Lower leg skin (tissue), 4 donors: ENCODE measurements at regions not wholly inside any gene's neighbourhood (a gene's known extent, or its start where the extent isn't known, plus 50 kb on each side); places are given as distances from the start of the nearest gene placed in this dataset.

ENCODE experiments used
- DNase-seq, 2 donors: peaks; one replicate each; pipeline ENCODE4 v3.0.0-alpha.2; 2019; ENCODE audit warnings: low spot score in 2 of 2
- H3K4me3 ChIP-seq: fragments of 200-600 bp; sonication (generic); 2 replicates; pipeline ENCODE4 v1.5.1; 2017; ENCODE audit warnings: mild to moderate bottlenecking, low read depth; ENCODE audit not compliant: poor library complexity, severe bottlenecking
- POLR2A ChIP-seq, 2 donors: fragments of 450-650 bp; IDR thresholded peaks; one replicate each; pipeline ENCODE4 v1.6.1; 2016 to 2017; ENCODE audit warnings: antibody characterized with exemption in 2 of 2, mild to moderate bottlenecking in 1 of 2, moderate library complexity in 1 of 2
- WGBS, 2 donors: methylation state at CpG; one replicate each; pipeline ENCODE4 v1.1.5; 2018; 5-methylcytosine and 5-hydroxymethylcytosine counted together
- intact Hi-C: fragments of 100-400 bp; cut with DNase I; formaldehyde crosslinking; loops from one replicate; pipeline ENCODE4 v1.15.0; 2023; ENCODE audit warnings: low total_unique reads
- TF ChIP-seq, protein P1 (sequence below), 3 donors: fragments of 450-650 bp; IDR thresholded peaks; one replicate each; pipeline ENCODE4 v1.5.1; 2016; ENCODE audit warnings: antibody characterized with exemption in 3 of 3, mild to moderate bottlenecking in 3 of 3, moderate library complexity in 2 of 3

DNA sequence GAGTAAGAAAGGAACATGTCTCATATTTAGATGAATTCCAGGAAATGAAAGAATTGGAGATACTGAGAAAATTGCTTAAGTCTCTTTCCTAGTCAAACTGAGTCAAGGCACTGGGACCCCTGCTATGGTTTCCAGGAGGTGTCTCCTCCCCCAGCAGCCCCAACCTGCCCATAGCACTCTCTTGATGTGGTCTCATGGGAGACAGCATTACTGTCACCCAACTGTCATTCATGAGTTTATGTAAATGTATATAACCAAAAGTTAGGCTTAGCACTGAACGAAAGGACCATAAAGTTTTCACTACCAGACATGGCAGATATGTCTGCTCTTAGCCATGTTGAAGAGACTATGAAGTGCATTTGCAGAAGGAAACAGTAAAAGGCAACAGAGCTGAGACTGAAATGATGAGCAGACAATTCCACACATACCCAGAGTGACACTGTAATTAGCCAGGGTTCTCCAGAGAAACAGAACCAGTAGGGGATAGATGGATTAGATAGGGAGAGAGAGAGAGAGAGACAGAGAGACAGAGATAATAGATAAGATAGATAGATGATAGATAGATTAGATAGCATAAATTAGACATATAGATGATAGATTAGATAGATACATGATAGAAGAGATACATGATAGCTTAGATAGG lies 328.1 kb downstream of the BRD1 start:
- intact Hi-C loops, result no loop called here
- 83 to 89% methylated on average over 1 of the region's 1 CpG for WGBS, 2 donors
- no peak overlapping the region for H3K4me3 ChIP-seq
- no peak for TF ChIP-seq POLR2A (IDR thresholded peaks at IDR 0.05)
- TF ChIP-seq, protein P1, sequence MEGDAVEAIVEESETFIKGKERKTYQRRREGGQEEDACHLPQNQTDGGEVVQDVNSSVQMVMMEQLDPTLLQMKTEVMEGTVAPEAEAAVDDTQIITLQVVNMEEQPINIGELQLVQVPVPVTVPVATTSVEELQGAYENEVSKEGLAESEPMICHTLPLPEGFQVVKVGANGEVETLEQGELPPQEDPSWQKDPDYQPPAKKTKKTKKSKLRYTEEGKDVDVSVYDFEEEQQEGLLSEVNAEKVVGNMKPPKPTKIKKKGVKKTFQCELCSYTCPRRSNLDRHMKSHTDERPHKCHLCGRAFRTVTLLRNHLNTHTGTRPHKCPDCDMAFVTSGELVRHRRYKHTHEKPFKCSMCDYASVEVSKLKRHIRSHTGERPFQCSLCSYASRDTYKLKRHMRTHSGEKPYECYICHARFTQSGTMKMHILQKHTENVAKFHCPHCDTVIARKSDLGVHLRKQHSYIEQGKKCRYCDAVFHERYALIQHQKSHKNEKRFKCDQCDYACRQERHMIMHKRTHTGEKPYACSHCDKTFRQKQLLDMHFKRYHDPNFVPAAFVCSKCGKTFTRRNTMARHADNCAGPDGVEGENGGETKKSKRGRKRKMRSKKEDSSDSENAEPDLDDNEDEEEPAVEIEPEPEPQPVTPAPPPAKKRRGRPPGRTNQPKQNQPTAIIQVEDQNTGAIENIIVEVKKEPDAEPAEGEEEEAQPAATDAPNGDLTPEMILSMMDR (IDR thresholded peaks at IDR 0.05), result no peak
- peak in 1 of 2 donors; percentile 43 for DNase-seq

DNA sequence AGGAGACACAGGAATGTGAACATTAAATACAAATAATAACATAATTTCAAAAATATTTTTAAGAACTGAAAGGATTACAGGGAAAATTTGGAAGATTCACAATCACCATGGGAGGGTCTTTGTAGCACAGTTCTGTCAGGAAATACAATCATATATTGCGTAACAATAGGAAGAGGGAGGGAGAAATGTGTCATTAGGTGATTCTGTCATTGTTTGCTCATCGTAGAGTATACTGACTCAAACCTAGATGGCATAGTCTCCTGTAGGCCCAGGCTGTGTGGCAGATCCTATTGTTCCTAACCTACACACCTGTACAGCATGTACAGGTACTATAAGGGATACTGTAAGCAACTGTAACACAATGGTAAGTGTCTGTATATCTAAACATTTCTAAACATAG lies 330.4 kb downstream of the BRD1 start:
- no peak for DNase-seq
- TF ChIP-seq, protein P1 (IDR thresholded peaks at IDR 0.05), result no peak
- no peak for TF ChIP-seq POLR2A (IDR thresholded peaks at IDR 0.05)
- 79 to 83% methylated on average over 2 of the region's 2 CpGs for WGBS, 2 donors
- H3K4me3 ChIP-seq, result no peak overlapping the region
- intact Hi-C loops, result no loop called here

- TF ChIP-seq POLR2A (IDR thresholded peaks at IDR 0.05), result no peak
- TF ChIP-seq, protein P1 (IDR thresholded peaks at IDR 0.05), result no peak
- no peak for DNase-seq
- intact Hi-C loops, result no loop called here
- no peak overlapping the region for H3K4me3 ChIP-seq
- WGBS, 2 donors, result 90 to 94% methylated on average over 12 of the region's 12 CpGs
Measured at GRCh38 chr22:49494555-49494954, 333.1 kb downstream of the BRD1 start.

DNA sequence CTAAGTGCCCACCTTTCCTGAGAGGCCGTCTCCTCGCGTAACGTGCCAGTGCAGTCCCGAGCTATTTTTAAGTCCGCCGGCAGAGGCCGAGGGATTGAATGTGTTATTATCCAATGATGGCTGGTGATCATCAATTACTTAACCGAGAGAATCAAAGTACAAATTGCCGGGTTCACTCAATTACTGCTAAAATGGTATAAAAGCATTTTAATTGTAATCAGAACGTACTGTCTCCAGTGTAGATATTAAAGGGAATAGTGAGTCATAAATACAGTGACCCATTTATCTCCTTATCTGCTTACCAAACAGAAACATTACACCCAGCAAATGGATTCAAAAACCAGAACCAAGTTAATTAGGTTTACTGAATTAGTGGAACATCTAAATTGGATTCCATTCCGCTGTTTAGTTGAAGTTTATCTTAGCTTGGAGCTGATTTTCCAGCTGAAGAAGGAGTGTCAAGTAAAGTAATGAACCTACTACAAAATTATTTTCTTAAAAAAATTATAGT lies 334.9 kb downstream of the BRD1 start:
- H3K4me3 ChIP-seq, result no peak overlapping the region
- no peak for TF ChIP-seq POLR2A (IDR thresholded peaks at IDR 0.05)
- TF ChIP-seq, protein P1 (IDR thresholded peaks at IDR 0.05), result no peak
- DNase-seq, result no peak
- intact Hi-C loops, result no loop called here
- WGBS, 2 donors, result 88 to 91% methylated on average over 12 of the region's 12 CpGs

- intact Hi-C loops, result no loop called here
Measured at GRCh38 chr22:49492308-49492707, 335.4 kb downstream of the BRD1 start.

More at GRCh38 chr22:49492308-49492707, 335.4 kb downstream of the BRD1 start:
- no peak for TF ChIP-seq POLR2A (IDR thresholded peaks at IDR 0.05)
- TF ChIP-seq, protein P1 (IDR thresholded peaks at IDR 0.05), result no peak
- DNase-seq, result no peak
- no peak overlapping the region for H3K4me3 ChIP-seq
- 84 to 88% methylated on average over 17 of the region's 17 CpGs for WGBS, 2 donors
